HEK293T (cell line): ENCODE measurements at regions not wholly inside any gene's neighbourhood (a gene's known extent, or its start where the extent isn't known, plus 50 kb on each side); places are given as distances from the start of the nearest gene placed in this dataset.

Experiments
- ARNT ChIP-seq: fragments of 450-650 bp; IDR thresholded peaks from 2 replicates; pipeline ENCODE4 v1.6.1; 2017; ENCODE audit warnings: mild to moderate bottlenecking
- BHLHE40 ChIP-seq: fragments of 450-650 bp; IDR thresholded peaks from 2 replicates; pipeline ENCODE4 v1.6.1; 2016; ENCODE audit warnings: mild to moderate bottlenecking, moderate library complexity, borderline replicate concordance
- CTBP1 ChIP-seq: fragments of 450-650 bp; IDR thresholded peaks from 2 replicates; pipeline ENCODE4 v1.6.1; 2016; ENCODE audit warnings: borderline replicate concordance
- ELF4 ChIP-seq: fragments of 450-650 bp; IDR thresholded peaks from 2 replicates; pipeline ENCODE4 v1.6.1; 2017; ENCODE audit warnings: antibody characterized with exemption
- FOXA1 ChIP-seq: fragments of 450-650 bp; IDR thresholded peaks from 2 replicates; pipeline ENCODE4 v1.6.1; 2016; ENCODE audit warnings: mild to moderate bottlenecking
- FOXK2 ChIP-seq: fragments of 450-650 bp; IDR thresholded peaks from 2 replicates; pipeline ENCODE4 v1.6.1; 2016; ENCODE audit warnings: mild to moderate bottlenecking
- FOXM1 ChIP-seq: fragments of 450-650 bp; IDR thresholded peaks from 2 replicates; pipeline ENCODE4 v1.6.1; 2017; ENCODE audit warnings: mild to moderate bottlenecking, borderline replicate concordance
- HDGF ChIP-seq: fragments of 450-650 bp; IDR thresholded peaks from 2 replicates; pipeline ENCODE4 v1.6.1; 2017; ENCODE audit warnings: antibody characterized with exemption, borderline replicate concordance
- L3MBTL2 ChIP-seq: fragments of 450-650 bp; conservative IDR thresholded peaks from 2 replicates; pipeline ENCODE4 v1.6.1; 2016; ENCODE audit warnings: mild to moderate bottlenecking
- LEF1 ChIP-seq: fragments of 450-650 bp; IDR thresholded peaks from 2 replicates; pipeline ENCODE4 v1.6.1; 2017; ENCODE audit warnings: mild to moderate bottlenecking, borderline replicate concordance
- SP1 ChIP-seq: fragments of 450-650 bp; IDR thresholded peaks from 2 replicates; pipeline ENCODE4 v1.6.1; 2017
- SUZ12 ChIP-seq: fragments of 450-650 bp; IDR thresholded peaks from 2 replicates; pipeline ENCODE4 v1.6.1; 2016; ENCODE audit warnings: mild to moderate bottlenecking
- ZNF384 ChIP-seq: fragments of 450-650 bp; IDR thresholded peaks from 2 replicates; pipeline ENCODE4 v1.6.1; 2016

- TF ChIP-seq ELF4, result no peak
- TF ChIP-seq SUZ12, result no peak
- no peak for TF ChIP-seq FOXA1
- TF ChIP-seq LEF1, result no peak
- TF ChIP-seq BHLHE40, result no peak
- no peak for TF ChIP-seq FOXM1
- no peak for TF ChIP-seq CTBP1
- no peak for TF ChIP-seq FOXK2
- no peak for TF ChIP-seq SP1
- no peak for TF ChIP-seq ARNT
- TF ChIP-seq ZNF384, result no peak
- no peak for TF ChIP-seq HDGF
- no peak for TF ChIP-seq L3MBTL2
Observed at GRCh38 chr2:82412021-82412420, 2047.1 kb downstream of the SUCLG1 start.
